ENCODE measurements at regions not wholly inside any gene's neighbourhood (a gene's known extent, or its start where the extent isn't known, plus 50 kb on each side); places are given as distances from the start of the nearest gene placed in this dataset.

- TF ChIP-seq POLR2A (IDR thresholded peaks at IDR 0.05): no peak
- no peak for TF ChIP-seq CTCF (IDR thresholded peaks at IDR 0.05)
These were observed 60.7 kb upstream of the DCD start for GRCh38 chr12:54708826-54709225.
